HEK293T (cell line): ENCODE measurements at regions not wholly inside any gene's neighbourhood (a gene's known extent, or its start where the extent isn't known, plus 50 kb on each side); places are given as distances from the start of the nearest gene placed in this dataset.

ENCODE experiments used
- CTCF ChIA-PET: fragments of 350-600 bp; formaldehyde crosslinking; extraction: SDS; loops from one replicate; lab custom pipeline; 2021; ENCODE audit warnings: antibody characterized with exemption, inconsistent platforms; lab: Yijun Ruan, JAX
- POLR2A ChIA-PET: fragments of 350-600 bp; formaldehyde crosslinking; extraction: SDS; loops from one replicate; lab custom pipeline; 2020; ENCODE audit warnings: antibody characterized with exemption, inconsistent platforms; lab: Yijun Ruan, JAX
- DNase-seq: peaks from one replicate; pipeline ENCODE4 v3.0.0; 2012; ENCODE audit warnings: mixed read lengths; ENCODE audit errors: extremely low spot score
- ARNT ChIP-seq: fragments of 450-650 bp; IDR thresholded peaks from 2 replicates; pipeline ENCODE4 v1.6.1; 2017; ENCODE audit warnings: mild to moderate bottlenecking
- BHLHE40 ChIP-seq: fragments of 450-650 bp; IDR thresholded peaks from 2 replicates; pipeline ENCODE4 v1.6.1; 2016; ENCODE audit warnings: mild to moderate bottlenecking, moderate library complexity, borderline replicate concordance
- CTBP1 ChIP-seq: fragments of 450-650 bp; IDR thresholded peaks from 2 replicates; pipeline ENCODE4 v1.6.1; 2016; ENCODE audit warnings: borderline replicate concordance
- ELF4 ChIP-seq: fragments of 450-650 bp; IDR thresholded peaks from 2 replicates; pipeline ENCODE4 v1.6.1; 2017; ENCODE audit warnings: antibody characterized with exemption
- FOXA1 ChIP-seq: fragments of 450-650 bp; IDR thresholded peaks from 2 replicates; pipeline ENCODE4 v1.6.1; 2016; ENCODE audit warnings: mild to moderate bottlenecking
- FOXK2 ChIP-seq: fragments of 450-650 bp; IDR thresholded peaks from 2 replicates; pipeline ENCODE4 v1.6.1; 2016; ENCODE audit warnings: mild to moderate bottlenecking
- FOXM1 ChIP-seq: fragments of 450-650 bp; IDR thresholded peaks from 2 replicates; pipeline ENCODE4 v1.6.1; 2017; ENCODE audit warnings: mild to moderate bottlenecking, borderline replicate concordance
- HDGF ChIP-seq: fragments of 450-650 bp; IDR thresholded peaks from 2 replicates; pipeline ENCODE4 v1.6.1; 2017; ENCODE audit warnings: antibody characterized with exemption, borderline replicate concordance
- L3MBTL2 ChIP-seq: fragments of 450-650 bp; conservative IDR thresholded peaks from 2 replicates; pipeline ENCODE4 v1.6.1; 2016; ENCODE audit warnings: mild to moderate bottlenecking
- LEF1 ChIP-seq: fragments of 450-650 bp; IDR thresholded peaks from 2 replicates; pipeline ENCODE4 v1.6.1; 2017; ENCODE audit warnings: mild to moderate bottlenecking, borderline replicate concordance
- NFRKB ChIP-seq: fragments of 450-650 bp; IDR thresholded peaks from 2 replicates; pipeline ENCODE4 v1.6.1; 2016; ENCODE audit warnings: mild to moderate bottlenecking, moderate library complexity
- SP1 ChIP-seq: fragments of 450-650 bp; IDR thresholded peaks from 2 replicates; pipeline ENCODE4 v1.6.1; 2017
- SUZ12 ChIP-seq: fragments of 450-650 bp; IDR thresholded peaks from 2 replicates; pipeline ENCODE4 v1.6.1; 2016; ENCODE audit warnings: mild to moderate bottlenecking
- TARDBP ChIP-seq: fragments of 450-650 bp; IDR thresholded peaks from 2 replicates; pipeline ENCODE4 v1.6.1; 2016
- ZNF384 ChIP-seq: fragments of 450-650 bp; IDR thresholded peaks from 2 replicates; pipeline ENCODE4 v1.6.1; 2016
- TF ChIP-seq, protein P1 (sequence below): fragments of 450-650 bp; IDR thresholded peaks from 2 replicates; pipeline ENCODE4 v1.6.1; 2016

DNA sequence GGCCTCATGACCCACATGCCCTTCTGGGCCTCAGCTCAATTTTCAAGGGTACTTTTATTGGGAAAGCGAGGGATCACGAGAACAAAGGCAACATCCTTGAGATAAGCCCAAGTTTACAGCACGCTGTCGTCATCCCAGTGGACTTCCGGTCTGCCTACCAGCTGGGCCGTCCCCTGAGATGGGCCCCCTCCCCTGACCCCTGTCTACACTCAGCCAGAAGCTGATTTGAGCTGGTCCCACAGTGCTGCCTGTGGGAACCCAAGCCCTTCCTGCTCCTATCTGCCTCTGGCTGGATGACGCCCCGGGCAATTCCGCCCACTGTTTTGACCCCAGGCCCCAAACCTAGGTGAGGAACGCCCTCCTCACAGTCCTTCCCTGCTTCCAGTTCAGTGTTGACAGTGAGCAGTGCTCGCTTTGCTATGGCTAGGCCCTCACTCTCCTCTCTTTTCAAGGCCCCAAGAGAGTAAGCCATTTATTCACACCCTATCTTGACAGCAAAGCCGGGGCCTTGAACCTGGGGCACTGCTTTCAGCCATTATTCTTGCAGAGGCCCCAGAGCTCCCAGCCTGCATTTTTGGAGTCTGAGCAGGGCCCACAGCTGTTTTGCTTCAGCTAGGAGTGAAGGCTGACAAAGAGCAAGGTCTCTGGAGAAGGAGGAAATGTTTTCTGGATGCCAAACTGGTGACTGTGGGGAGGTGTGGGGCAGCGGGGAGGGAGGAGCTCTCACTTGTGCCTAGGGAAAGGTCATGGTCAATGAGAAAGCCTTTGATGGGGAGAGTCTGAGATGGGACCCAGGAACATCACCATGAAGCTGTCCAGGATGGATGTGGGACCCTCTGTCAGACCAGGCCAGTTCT, 164.6 kb upstream of the BCOR start:
- POLR2A ChIA-PET, result interaction anchor here (0.6 to 1.5 kb wide), 5 partner anchors 86 to 785 kb away, joined by 3 to 7 read pairs (median 3); no protein-coding TSS in a partner anchor
- CTCF ChIA-PET, result interaction anchor here (1.3 kb wide), 1 partner anchor 610 kb away, joined by 3 read pairs; no protein-coding TSS in a partner anchor
- no peak for DNase-seq
- no peak for TF ChIP-seq CTBP1
- TF ChIP-seq NFRKB, result no peak
- TF ChIP-seq ARNT, result no peak

DNA sequence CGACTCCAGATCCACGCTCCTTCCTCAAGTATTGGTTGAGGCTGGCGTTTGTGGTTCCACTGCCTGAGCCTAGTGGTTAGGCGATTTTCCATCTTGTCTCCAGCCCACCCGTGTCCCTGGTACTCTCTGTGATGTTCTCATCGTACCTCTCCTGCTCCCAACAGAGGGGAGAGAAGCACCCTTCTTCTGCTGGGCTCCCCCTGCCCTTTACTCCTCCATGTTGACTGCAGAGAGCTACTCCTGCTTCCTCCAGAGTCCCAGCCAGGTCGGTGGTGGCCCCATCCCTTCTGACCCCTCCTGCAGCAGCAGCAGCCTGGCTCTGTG, 164.0 kb upstream of the BCOR start:
- ChIA-PET CTCF (no interaction called here), POLR2A (interaction anchor here (0.6 to 1.5 kb wide), 3 partner anchors 91 to 153 kb away, joined by 3 to 7 read pairs (median 3); no protein-coding TSS in a partner anchor)
- TF ChIP-seq L3MBTL2 (no peak), SUZ12 (no peak), TARDBP (no peak), NFRKB (no peak), ARNT (no peak), CTBP1 (no peak), FOXM1 (no peak), ELF4 (no peak), LEF1 (no peak), HDGF (no peak), FOXA1 (no peak), FOXK2 (no peak), ZNF384 (no peak), BHLHE40 (no peak)
- DNase-seq, result no peak

DNA sequence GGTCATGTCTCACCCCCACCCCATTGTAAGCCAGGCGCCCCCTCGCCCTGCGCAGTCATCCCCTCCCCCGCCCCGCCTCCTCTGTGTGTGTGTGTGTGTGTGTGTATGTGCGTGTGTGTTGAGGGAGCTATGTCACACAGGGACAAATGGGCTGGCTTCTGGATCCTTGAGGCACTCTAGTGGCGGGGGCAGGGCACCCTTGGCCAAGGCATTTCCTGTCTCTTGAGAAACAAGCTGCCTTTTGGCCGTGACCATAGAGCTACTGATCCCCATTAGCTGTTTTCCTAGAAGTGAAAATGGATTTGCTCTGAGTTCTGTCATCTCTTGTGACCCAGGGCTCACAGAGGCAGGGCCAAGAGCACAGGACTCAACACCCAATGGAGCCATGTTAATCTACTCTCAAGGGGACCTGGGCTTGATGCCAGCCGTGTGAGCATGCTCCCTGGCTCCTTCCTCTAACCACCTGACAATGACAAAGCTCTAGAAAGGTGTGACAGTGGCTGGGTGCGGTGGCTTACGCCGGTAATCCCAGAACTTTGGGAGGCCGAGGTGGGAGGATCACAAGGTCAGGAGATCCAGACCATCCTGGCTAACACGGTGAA, 162.5 kb upstream of the BCOR start:
- CTCF ChIA-PET, result interaction anchor here (0.7 to 1.2 kb wide), 2 partner anchors 16 to 156 kb away, joined by 3 read pairs; no protein-coding TSS in a partner anchor
- POLR2A ChIA-PET, result interaction anchor here (0.7 kb wide), 1 partner anchor 106 kb away, joined by 3 read pairs; no protein-coding TSS in a partner anchor
- DNase-seq, result no peak
- TF ChIP-seq NFRKB (no peak), BHLHE40 (no peak), SP1 (no peak), ZNF384 (no peak), ARNT (no peak), FOXA1 (no peak), L3MBTL2 (no peak), LEF1 (no peak), FOXM1 (no peak), ELF4 (no peak), HDGF (no peak), CTBP1 (no peak), SUZ12 (no peak), TARDBP (no peak), FOXK2 (no peak)
- TF ChIP-seq, protein P1, sequence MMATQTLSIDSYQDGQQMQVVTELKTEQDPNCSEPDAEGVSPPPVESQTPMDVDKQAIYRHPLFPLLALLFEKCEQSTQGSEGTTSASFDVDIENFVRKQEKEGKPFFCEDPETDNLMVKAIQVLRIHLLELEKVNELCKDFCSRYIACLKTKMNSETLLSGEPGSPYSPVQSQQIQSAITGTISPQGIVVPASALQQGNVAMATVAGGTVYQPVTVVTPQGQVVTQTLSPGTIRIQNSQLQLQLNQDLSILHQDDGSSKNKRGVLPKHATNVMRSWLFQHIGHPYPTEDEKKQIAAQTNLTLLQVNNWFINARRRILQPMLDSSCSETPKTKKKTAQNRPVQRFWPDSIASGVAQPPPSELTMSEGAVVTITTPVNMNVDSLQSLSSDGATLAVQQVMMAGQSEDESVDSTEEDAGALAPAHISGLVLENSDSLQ, result no peak

DNA sequence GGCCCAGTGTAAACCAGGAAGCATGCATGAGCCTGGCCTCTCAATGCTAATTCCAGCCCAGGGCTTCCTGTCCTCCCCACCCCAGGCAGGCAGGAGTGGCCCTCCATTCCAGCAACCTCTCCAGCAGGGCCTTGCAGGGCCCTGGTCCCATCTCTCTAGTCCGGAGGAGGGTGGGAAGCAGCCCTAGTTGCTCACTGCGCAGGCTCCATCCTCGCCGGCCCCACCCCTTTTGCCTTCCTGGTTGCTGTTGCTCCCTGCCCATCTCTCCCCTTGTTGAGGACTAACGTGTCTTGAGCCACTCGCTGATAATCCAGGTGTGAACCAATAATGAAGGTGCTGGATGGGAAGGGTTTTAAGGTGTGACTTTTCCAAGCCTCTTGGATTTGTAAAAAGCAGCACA, 161.2 kb upstream of the BCOR start:
- ChIA-PET CTCF (no interaction called here), POLR2A (no interaction called here)
- TF ChIP-seq HDGF (no peak), SP1 (no peak), ARNT (no peak), TARDBP (no peak), L3MBTL2 (no peak), BHLHE40 (no peak), FOXK2 (no peak)
- DNase-seq, result no peak

DNA sequence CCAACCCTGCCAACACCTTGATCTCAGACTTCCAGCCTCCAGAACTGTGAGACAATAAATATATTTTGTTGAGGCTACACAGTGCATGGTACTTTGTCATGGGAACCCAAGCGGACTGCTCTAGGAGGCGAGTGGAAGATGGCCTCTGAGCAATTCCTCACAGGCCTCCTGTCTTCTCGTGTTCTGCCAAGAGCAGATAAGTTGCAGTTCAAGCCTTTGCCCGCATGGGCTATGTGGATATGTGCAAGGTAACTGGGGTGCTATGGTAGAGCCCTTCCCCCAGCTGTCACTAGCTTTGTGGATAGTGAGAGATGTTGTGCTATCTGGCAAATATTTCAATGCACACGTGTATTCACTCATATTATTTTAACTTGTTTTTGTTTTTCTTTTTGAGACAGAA, 156.0 kb upstream of the BCOR start:
- POLR2A ChIA-PET, result no interaction called here
- CTCF ChIA-PET, result no interaction called here
- TF ChIP-seq L3MBTL2, result no peak
- TF ChIP-seq SP1, result no peak
- no peak for TF ChIP-seq ZNF384
- no peak for TF ChIP-seq FOXM1
- TF ChIP-seq NFRKB, result no peak
- no peak for TF ChIP-seq ELF4
- no peak for TF ChIP-seq FOXA1
- TF ChIP-seq, protein P1, result no peak
- no peak for TF ChIP-seq SUZ12
- no peak for TF ChIP-seq HDGF
- no peak for DNase-seq

DNA sequence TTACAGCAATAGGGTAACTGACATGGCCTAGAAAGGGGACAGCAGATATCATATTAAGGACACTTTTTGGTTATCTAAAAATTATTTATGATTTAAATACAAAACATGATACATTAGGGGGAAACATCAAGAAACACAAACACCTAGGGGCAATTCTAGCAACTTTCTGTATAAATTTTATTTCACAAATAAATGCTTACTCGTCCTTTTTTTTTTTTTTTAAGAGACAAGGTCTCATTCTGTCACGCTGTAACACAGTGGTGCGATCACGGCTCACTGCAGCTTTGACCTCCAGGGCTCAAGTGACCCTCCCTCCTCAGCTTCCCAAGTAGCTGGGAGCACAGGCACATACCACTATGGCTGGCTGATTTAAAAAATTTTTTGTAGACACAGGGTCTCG, 151.8 kb upstream of the BCOR start:
- TF ChIP-seq SUZ12 (no peak), CTBP1 (no peak), NFRKB (no peak), LEF1 (no peak), FOXM1 (no peak), ZNF384 (no peak)
- ChIA-PET POLR2A (no interaction called here), CTCF (interaction anchor here (0.6 kb wide), 1 partner anchor 136 kb away, joined by 8 read pairs; no protein-coding TSS in a partner anchor)
- DNase-seq, result no peak

DNA sequence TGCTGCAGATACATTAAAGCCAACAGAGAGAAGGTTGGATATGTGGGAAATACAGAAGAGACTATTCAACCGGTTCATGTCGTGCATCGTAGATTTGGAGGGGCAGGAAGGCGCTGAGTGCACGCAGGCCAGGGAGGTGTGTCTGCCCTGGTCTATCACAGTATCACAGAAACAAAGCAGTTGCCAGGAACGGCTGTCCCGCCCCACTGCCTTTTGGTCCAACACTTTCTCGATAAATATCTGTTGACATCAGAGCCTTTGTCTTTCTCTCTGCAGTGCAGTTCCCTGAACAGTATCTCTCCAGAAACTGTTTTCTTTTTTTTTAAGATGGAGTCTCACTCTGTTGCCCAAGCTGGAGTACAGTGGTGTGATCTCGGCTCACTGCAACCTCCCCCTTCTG, 151.1 kb upstream of the BCOR start:
- CTCF ChIA-PET, result no interaction called here
- TF ChIP-seq HDGF, result no peak
- no peak for TF ChIP-seq BHLHE40
- TF ChIP-seq CTBP1, result no peak
- TF ChIP-seq ZNF384, result no peak
- TF ChIP-seq, protein P1, result no peak
- no peak for TF ChIP-seq ELF4
- TF ChIP-seq TARDBP, result no peak
- no peak for TF ChIP-seq FOXA1
- no peak for TF ChIP-seq FOXK2
- POLR2A ChIA-PET, result no interaction called here

More for the DNA sequence above, 151.1 kb upstream of the BCOR start:
- no peak for DNase-seq
